ENCODE measurements at regions not wholly inside any gene's neighbourhood (a gene's known extent, or its start where the extent isn't known, plus 50 kb on each side); places are given as distances from the start of the nearest gene placed in this dataset.
A peak's percentile ranks its signal among the peaks of the same experiment; 100 is the strongest.
"Not testable (repeated sequence)": the region's sequence is repeated elsewhere in the genome, so short reads cannot be mapped to it uniquely, and the experiment has no call there.

DNA sequence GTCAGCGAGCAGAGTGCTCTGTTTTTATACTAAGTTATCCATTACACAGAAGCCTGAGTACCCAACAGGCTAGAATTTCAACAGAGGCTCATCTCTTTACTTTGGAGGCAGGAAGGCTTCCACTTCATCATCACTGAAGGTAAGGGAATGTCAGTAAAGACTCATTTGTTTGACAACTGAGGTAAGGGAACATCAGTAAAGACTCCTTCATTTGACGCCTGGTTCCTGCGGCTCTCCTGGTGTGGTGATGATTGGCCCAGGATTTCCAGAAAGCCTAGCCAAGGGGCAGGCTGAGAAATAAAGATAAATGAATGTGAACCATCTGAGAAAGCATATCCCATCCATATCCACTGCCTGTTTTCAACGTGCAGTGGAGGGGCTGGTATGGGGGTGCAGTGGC is 244.6 kb upstream of the ECI2 start:
- DNase-seq (ENCODE audit: low spot score), result no peak

DNA sequence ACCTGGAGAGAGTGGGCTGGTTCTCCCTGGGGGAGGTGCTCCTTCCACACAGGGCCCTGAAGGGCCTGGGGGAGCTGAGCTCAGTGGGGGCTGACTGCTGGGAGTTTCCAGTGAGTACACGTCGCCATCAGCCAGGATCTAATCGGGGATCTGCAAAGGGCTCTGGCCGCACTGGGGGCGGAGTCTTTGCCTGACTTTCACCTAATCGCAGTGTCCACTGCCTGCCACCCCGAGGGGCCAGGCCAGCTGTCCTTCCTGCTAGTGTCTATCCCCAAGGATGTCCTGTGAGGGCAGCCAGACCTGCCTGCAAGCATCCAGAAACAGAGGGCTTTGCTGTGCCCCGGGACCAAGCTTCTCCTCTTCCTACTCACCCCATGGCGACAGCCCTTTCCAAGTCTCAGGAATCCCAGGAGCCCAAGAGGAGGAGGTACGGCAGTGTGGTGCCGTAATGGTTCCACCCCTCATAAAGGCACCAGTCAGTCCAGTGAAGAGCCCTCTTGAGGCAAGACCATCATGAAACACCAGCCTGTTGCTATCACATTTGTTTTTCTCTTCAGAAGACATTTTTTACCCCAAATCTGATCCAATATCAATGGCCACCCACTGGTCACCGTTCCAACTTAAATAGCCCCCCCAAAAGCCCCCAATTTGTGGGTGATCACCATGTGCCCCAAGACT is 243.1 kb upstream of the ECI2 start:
- DNase-seq (ENCODE audit: low spot score), result no peak

DNA sequence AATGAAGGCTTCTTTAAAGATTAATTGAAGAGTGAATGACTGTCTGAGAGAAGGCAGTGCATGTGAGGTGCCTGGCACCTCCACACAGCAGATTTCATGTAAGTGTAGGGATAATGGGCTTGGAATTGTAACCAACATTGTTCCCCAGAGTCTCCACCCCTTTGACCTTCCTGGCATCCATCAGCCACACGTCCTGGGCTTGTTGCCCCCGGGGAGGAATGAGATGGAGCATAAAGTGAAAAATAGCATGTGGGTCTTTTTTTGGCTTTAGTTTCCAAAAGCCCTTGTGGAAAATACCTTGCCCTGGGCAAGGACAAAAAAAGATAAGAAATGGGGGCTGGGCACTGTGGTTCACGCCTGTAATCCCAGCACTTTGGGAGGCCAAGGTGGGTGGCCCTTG is 242.2 kb upstream of the ECI2 start:
- DNase-seq (ENCODE audit: low spot score), result no peak

DNA sequence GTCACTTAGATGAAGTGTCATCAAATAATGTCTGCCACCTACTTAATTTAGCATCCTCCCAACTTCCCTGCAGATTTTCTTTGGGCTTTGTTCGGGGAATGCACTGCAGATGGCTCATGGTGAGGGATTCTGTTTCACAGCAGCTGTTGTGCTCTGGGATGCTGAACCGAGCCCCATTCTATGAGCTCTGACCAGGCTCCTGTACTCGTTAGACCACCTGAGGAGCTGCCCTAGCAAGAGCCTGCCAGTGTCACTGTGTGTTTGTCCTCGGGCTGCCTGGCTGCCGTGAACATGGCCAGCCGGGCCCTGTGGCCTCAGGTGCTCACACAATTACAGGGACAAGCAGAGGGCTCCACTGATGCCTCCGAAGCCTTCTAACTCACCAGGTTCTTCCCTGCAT is 238.8 kb upstream of the ECI2 start:
- DNase-seq (ENCODE audit: low spot score), result no peak

DNA sequence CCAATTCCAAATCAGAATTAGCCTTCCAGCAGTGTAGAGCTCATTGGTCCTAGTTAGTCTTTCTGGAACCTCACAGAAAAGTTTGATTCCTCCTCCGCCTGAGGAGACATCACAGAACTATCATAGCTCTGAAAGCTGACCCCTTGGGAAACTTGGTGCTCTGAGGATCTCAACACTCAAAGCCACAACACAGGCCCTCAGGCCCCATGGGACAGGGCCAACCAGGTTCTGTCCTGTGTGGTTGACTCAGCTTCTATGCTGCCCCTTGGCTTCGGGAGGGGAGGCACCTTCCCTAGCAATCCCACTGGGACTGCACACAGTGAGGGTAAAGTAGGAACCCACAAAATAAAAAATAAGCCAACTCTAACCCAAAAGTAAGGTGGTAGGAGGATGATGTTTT is 237.5 kb upstream of the ECI2 start:
- no peak for DNase-seq (ENCODE audit: low spot score)

DNA sequence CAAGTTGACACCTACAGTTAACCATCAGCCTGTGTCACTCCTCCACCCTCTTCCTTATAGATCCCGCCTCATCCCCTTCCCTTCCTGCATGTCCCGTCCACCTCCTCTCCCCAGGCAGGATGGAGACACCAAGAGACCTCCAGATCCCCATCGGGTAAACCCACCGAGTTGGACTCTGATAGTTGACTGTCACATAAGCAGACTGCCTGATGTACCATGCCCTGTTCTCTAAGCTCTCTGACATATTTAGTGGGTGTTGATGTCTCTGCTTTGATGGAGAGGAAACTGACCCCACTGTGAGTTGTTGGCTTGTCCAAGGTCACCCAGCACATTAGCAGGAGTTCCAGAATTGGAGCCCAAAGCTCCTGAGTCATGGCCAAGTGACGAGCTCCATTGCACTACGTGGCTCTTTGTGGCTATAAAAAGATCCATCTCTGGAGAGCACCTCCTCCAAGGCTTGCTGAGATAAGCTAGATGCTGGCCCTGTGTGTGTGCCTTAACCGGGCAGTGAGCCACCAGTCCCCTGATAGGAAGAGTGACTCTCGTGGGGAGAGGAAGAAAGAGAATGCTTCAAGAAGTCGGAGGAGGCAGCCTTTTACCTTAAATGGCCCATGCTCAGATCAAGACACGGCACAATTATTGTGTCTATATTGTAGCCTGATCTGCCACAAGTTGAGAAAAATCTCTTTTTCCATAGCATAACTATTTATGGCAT is 236.0 kb upstream of the ECI2 start:
- DNase-seq (ENCODE audit: low spot score), result no peak

DNA sequence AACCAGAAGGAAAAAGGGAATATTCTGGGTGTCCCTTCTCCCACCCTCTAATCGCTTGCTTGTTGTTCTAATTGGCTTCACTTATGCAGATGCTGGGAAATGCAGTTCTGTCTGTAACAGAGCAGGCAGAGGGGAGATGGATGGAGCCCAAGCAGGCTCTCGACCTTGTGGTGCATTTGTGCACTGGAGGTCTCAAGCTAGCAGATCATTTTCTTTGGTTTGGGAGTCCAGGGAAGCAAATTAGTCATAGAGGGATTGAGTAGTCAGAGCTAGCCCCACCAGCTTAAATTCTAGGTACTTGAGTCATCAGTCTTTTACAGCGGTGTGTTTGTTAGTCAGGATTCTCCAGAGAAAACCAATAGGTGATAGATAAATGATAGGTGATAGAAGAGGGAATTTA is 234.7 kb upstream of the ECI2 start:
- DNase-seq (ENCODE audit: low spot score), result no peak

DNA sequence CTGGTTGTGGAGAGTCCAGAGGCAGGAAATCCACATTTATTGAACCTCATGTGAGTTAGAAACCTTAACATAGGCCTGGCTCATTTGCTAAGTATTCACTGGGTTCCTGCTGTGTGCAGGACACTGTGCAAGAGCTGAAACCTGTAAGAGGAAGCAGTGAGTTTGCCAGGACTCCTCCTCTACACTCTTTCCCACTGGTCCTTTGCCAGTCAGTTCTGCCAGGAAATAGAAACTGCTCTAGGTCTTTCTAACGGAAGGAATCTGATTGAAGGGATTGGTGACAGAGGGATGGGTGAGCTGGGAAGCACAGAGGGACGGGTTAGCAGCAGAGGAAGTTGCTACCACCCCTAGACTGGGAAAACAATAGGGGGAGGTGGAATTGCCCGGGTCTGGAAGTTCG is 234.2 kb upstream of the ECI2 start:
- no peak for DNase-seq (ENCODE audit: low spot score)

DNA sequence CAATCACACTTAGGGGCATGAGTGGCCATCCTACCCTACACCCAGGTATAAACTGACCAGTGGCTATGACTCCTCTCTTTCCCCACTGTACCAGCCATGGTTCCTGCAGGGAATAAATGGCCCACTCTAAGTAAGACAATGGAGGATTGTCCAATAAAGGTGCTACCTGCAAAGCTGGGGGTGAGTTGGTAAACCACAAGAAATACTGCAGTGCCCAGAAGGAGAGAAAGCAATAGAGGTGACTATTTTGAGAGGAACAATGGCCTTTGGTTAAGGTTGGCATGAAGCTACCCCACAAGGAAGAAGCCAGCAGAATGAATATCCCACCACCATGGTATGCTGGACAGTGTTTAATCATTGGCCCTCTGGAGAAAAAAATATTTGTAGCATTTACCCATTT is 233.3 kb upstream of the ECI2 start:
- DNase-seq (ENCODE audit: low spot score), result no peak

DNA sequence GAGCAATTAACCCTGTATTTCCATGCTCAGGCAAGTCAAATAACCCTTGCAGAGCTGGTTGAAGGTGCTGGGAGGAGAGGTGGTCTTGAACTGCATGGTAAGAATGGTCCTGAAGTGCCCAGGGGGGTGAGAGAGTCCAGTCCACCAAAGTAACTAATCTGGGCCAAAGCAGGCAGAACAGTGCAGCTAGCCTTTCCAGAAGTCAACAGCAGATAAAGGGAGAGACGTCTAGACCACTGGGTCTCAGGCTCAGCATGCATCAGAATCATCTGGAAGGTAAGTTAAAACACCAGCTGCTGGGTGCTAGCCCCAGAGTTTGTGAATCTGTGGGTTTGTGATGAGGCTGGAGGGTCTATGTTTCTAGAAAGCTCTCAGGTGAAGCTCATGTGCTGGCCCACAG is 232.3 kb upstream of the ECI2 start:
- no peak for DNase-seq (ENCODE audit: low spot score)

DNA sequence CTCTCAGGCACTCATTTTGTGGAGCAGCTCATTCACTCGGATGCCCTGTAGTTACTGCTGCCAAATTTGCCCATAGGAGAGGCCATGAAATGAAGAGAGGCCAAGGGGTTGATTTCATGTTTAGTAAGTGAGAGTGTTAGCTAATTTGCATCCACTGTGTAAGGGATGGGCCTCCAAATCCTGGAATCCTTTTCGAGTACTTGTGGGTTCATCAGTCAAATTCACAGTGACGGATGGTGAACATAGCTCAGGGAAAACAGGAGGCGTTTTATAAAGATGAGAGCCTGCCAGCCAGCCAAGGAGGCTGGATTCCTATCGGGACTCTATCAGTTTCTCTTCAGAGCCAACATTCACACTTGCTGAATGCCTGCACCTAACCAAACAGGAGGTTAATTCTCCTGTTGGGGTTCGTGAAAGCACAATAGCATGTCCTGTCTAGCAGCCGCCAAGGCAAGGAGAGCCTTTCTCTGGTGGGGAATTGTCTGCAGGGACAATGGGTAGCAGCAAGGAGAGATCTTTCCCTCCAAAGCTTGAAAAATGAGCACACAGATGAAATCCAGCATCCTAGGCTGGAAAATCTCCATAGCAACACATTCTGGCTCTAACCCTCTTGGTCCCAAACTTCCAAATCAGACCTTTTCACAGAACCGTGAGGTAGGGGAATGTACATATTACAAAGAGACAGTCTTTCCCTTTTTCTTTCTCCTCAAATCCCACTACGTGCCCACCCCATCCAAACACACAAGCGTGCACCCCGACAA is 231.4 kb upstream of the ECI2 start:
- no peak for DNase-seq (ENCODE audit: low spot score)

DNA sequence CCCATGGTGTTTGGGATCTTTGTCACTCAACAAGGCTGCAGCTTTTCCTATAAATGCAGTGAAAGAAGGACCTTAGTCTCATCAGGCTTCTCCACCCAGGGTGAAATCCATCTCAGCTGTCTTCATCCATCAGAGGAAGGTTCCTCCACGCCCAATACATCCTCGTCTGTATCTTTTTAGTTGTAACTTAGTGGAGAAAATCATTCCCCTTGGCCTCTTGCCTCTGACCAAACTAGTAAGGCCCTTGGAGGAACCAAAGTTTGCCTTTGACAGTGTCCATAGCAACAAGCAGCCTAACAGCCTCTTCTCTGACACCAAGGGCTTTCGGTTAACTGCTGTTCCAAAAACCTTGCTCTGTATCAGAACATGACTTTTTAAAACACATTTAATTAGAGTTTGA is 230.3 kb upstream of the ECI2 start:
- DNase-seq (ENCODE audit: low spot score), result no peak

DNA sequence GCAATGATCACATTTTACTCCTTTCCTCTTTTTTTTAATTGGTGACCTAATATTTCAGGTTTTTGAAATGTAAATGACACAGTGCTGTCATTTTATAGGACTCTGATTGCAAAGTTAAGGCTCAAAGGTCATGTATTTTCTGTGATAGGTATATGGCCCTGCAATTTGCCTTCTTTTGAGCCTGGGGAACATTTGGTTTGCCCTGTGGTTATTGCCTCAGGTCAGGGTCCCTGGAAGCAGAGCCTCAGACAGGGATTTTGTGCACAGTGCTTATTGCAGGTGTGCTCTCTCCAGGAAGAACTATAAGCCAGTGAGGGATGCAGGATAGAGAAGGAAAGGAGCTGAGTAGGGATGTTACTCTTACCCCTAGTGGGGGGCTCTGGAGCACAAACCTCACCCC is 229.3 kb upstream of the ECI2 start:
- DNase-seq (ENCODE audit: low spot score), result no peak

DNA sequence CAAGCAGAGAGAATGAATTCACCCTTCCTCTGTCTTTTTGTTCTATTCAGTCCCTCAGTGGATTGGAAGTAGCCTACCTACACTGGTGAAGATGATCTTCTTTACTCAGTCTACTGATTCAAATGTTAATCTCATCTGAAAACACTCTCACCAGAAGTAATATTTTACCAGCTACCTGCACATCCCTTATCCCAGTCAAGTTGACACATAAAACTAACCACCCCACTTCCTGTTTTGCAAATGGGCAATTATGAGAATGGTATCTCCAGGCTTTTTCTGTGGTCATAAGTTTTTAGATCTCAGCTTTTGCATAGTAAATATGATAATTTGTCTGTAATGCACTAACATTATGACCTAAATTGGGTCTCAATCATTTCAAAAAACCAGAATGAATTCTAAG is 228.8 kb upstream of the ECI2 start:
- DNase-seq (ENCODE audit: low spot score), result no peak

DNA sequence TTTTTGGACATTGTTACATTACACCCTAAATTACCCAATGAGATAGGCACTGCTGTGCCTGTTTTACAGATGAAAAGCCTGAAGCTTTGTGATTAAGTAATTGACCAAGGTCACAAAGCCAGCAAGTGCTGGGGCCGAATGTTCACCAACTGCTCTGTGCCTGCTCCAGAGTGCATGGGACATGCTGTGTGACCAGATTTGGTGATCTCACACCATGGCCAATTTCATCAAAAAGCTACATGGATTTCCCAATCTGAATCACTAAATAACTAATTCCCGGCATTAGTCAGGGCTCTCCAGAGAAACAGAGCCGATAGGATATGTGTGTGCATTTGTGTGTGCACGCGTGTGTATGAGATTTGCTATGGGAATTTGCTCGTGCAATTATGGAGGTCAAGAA is 228.3 kb upstream of the ECI2 start:
- no peak for DNase-seq (ENCODE audit: low spot score)

DNA sequence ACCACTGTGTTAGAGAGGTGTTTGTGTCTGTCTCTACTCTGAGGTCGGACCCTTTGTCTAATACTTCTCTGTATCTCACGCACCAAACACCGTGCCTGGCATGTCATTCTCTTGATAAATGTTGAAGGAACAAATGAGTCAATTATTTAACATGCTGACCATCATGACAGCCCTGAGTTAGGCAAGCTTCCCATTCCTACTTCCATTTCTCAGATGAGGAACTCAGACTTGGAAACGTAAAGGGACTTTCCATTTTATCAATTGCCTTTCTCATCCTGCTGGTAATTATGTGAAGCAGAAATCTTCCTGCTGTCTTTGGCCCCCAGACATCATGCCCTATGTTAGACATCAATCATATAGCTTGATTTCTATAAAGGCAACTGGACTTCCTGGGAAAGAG is 227.0 kb upstream of the ECI2 start:
- no peak for DNase-seq (ENCODE audit: low spot score)

DNA sequence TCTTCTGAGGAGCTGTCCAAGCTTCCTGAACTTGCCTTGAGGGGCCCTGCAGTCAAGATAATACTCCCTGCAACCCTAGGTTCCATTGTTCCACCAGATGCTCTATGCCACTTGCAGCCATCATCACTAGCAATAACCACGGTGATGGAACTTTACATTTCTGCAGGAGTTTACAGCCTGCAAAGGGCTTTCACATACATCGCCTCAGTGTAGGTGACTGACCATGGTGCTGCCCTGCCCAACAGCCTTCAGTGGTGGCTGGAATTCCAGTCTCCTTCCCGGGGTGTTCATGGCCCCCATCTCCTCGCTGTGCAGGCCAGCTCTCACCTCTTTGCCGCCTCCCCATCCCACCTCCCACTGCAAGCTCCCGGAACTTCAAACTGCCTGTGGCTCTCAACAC is 225.5 kb upstream of the ECI2 start:
- DNase-seq (ENCODE audit: low spot score), result no peak

DNA sequence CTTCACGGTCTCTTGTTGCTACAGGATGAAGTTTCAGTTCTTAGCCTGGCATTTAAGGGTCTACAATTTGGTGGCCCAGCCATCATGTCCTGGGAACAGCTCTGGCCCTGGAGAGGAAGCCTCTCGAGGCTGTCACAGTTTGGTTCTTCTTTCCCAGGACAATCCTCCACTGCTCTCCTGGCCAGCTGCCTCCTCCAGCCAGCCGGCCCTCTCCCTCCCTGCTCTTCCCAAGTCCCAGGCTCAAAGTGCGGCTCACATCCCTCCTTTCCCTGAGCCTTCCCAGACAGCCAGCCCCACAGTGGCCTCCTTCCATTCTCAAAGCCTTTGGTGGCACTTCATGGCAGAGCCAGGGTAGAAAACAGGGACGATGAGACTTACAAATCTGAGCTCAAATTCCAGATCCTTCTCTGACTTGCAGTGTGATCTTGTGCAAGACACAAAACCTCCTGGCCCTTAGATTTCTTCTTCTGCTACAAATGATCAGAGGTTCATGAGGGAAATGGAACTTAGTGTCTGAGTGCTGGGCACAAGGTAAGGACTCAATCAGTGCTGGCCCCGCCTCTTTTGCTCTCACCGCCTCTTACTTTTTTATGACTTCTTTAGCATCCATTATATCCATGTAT is 223.8 kb upstream of the ECI2 start:
- no peak for DNase-seq (ENCODE audit: low spot score)

DNA sequence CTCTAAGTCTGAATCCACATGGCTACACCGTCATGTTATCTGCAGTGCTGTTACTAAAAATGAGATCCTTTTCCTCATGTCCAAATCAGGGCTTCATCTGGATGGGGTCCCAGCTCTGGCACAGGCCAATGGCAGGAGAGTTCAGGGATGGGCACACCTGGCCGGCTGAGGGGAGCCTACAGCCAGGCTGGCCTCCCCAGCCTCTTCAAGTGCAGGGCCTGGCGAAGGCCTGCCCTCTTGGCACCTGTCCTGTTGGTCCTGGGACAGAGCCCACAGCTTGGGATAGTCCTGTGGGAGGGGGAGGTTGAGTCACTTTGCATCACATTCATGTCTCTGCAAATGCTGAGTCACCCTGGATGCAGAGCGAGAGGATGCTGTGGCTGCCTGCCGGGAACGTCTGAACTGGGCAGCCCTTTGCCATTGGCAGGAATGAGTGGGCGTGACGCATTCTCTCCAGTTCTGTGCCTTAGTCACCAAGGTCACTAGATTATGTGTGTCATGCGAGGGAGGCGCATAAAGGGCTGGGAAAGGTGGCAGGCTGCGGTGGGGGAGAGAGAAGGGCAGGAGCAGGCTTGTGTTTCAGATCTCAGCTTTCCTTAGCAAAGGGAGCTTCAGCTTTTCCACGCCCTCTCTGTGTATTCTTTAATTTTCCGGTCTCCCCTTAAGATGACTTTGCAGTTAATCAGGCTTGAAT is 223.2 kb upstream of the ECI2 start:
- DNase-seq (ENCODE audit: low spot score), result peak; percentile 11

DNA sequence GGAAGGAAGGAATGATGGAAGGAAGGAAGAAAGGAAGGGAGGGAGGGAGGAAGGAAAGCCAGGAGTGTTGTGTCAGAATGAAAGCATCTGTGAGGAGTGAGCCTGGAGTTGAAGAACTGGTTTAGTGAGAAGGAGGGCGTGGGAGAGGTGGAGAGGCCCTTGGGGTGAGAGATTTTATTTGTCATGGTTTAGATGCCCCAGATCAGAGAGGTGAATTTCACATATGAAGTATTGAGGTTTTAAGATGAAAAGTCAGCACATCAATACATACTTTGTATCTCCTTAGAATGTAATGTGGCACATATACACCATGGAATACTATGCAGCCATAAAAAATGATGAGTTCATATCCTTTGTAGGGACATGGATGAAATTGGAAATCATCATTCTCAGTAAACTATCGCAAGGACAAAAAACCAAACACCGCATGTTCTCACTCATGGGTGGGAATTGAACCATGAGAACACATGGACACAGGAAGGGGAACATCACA is 222.3 kb upstream of the ECI2 start:
- DNase-seq (ENCODE audit: low spot score), result not testable (repeated sequence)

DNA sequence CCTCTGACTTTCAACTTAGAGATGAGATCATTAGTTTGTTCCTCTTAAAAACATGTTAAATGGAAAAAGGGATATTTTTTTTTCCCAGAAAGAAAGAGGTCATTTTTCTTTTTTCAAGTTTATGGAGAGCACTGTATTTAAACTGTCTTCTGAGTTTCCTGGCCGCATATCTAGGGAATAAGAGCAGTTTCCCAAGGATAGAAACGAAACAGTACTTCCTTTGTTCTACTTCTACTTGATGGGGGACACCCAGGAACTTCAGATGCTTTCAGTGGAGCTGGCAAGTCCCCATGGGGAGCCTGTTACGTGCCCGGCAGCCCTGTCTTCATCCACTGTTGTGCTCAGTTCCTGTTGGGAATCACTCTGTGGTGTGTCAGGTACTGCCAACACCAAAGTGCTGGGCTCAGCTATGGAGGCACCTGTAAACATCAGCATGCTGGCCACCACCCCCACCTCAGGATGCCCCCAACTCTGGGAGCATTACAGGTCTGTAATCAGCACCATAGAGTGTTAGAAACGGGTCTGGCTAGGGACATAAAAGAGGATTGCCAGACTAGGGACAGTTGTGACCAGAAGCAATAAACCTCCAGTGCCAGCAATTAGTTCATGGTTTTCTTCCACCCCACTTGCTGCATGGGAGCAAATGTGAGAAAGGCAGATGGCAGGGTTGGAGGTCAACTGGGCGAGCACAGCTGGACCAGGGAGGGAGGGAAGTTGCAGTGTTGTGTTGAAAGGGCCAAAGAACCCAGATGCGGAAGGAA is 221.7 kb upstream of the ECI2 start:
- DNase-seq (ENCODE audit: low spot score), result no peak

Measured in SK-N-DZ (cell line).